ENCODE measurements at regions not wholly inside any gene's neighbourhood (a gene's known extent, or its start where the extent isn't known, plus 50 kb on each side); places are given as distances from the start of the nearest gene placed in this dataset.
"Not testable (repeated sequence)": the region's sequence is repeated elsewhere in the genome, so short reads cannot be mapped to it uniquely, and the experiment has no call there.

DNA sequence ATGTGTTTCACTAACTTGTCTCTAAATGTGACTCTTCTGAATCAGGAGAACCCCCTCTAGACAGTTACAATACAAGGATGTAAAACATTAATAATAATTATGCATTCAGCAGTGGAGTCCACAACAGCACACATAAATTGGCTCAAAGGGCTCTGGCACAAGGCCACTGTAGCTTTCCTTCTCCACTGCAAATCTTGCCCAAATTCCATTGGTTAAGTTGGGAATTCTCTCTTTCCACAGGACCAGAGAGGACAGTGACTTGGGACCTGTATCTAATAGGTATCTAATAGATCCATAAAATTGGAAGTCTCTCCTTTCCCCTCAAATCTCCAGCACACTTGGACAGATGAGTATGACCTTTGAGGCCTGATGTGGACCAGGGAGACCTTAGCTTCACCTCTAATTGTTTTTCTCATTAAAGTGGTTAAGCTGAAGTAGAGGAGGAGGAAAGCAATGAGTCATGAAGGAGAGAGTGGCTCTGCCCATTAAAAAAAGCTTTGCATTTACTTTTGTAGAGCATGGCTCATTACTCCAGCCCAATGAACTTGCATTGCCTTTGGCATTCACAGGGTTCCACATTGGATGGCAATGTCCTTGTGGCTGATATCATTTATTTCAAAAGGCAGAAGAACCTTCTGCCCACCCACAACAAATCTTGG, 72.3 kb upstream of the SH3RF1 start:
- no peaks in the 10 kb centered on the region for H3K9me3 Mint-ChIP-seq
- ATAC-seq (no peak), DNase-seq (no peak)
- no peak overlapping the region for H3K27ac Mint-ChIP-seq
- H3K27me3 Mint-ChIP-seq, result no peaks in the 10 kb centered on the region
- no peaks in the 10 kb centered on the region for H3K4me1 Mint-ChIP-seq
- H3K4me3 Mint-ChIP-seq, result no peak overlapping the region
- H3K36me3 Mint-ChIP-seq (ENCODE audit: low read depth), result no peaks in the 10 kb centered on the region

DNA sequence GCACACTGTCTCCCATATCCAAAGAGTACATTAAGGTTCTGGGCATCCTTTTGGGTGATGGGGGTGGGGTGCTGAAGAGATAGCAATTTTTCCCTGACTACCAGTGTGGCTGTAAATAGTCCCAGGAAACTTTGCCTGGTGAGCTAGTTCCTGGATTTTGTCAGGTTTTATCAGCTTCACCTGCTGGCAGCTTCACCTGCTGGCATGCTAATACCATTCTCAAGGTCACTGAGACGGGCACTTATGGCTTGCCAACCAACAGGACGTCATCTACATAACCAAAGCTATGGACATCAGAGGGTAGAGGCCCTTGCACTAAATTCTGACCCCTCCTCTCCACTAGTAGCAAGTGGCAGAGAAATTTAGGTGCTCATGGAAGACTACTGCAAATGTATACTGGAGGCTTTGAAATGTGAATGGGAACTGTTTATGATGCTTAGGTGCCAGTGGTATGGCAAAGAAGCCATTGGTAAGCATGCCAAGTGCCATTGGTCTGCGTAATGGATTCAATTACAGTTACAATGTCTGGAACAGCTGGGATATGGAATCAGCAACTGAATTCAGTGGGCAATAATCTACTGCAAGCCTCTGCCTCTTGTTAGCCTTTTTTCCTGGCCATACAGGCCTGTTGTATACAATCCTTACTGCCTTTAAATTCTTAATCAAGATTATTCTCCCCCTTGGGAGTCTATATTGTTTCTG, 71.6 kb upstream of the SH3RF1 start:
- no peak for DNase-seq
- H3K27ac Mint-ChIP-seq, result no peak overlapping the region
- H3K27me3 Mint-ChIP-seq, result no peaks in the 10 kb centered on the region
- no peaks in the 10 kb centered on the region for H3K9me3 Mint-ChIP-seq
- no peak for ATAC-seq
- H3K4me3 Mint-ChIP-seq, result no peak overlapping the region
- no peaks in the 10 kb centered on the region for H3K4me1 Mint-ChIP-seq
- no peaks in the 10 kb centered on the region for H3K36me3 Mint-ChIP-seq (ENCODE audit: low read depth)

DNA sequence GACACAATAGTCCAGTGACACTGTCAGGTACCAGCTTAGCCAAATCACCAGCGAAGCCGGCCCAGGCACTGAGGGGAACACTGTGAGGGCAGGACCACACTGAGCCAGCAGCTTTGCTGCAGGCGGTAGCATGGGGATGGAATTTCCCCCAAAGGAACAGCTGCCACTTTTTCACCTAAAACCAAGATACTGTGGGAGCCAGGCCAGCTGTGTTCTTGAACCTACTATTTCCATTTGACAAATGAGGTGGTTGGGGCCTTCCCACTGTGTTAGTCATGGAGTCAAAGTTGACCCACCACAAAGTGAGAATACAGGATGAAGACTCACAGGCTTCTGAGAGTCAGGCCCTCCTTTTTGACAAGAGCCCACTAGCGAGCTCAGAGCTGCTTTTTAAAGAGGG, 70.7 kb upstream of the SH3RF1 start:
- no peak overlapping the region for H3K27ac Mint-ChIP-seq
- no peaks in the 10 kb centered on the region for H3K9me3 Mint-ChIP-seq
- ATAC-seq (peak; percentile 22), DNase-seq (no peak)
- no peaks in the 10 kb centered on the region for H3K36me3 Mint-ChIP-seq (ENCODE audit: low read depth)
- H3K4me1 Mint-ChIP-seq, result no peaks in the 10 kb centered on the region
- H3K27me3 Mint-ChIP-seq, result no peaks in the 10 kb centered on the region
- H3K4me3 Mint-ChIP-seq, result no peak overlapping the region

DNA sequence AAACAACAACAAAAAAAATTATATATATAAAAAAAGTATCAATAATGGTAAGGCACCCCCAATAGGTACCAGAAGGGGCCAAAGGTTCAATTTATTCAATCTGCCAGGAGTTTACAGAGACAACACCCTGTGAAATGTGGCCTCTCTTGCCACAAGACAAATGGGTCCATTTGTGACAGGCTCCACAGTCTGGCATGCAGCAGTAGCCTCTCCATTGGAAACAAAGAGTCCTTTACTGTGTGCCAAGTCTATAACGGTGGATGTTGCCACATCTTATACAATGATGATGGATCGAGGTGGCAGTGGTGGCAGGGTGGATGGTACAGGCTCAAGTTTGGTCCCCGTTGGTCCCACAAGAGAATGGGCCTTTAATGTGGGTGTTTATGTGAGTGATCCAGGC, 70.1 kb upstream of the SH3RF1 start:
- H3K4me3 Mint-ChIP-seq, result no peak overlapping the region
- ATAC-seq (no peak), DNase-seq (no peak)
- H3K27ac Mint-ChIP-seq, result no peak overlapping the region
- no peaks in the 10 kb centered on the region for H3K9me3 Mint-ChIP-seq
- no peaks in the 10 kb centered on the region for H3K36me3 Mint-ChIP-seq (ENCODE audit: low read depth)
- no peaks in the 10 kb centered on the region for H3K27me3 Mint-ChIP-seq
- H3K4me1 Mint-ChIP-seq, result no peaks in the 10 kb centered on the region

DNA sequence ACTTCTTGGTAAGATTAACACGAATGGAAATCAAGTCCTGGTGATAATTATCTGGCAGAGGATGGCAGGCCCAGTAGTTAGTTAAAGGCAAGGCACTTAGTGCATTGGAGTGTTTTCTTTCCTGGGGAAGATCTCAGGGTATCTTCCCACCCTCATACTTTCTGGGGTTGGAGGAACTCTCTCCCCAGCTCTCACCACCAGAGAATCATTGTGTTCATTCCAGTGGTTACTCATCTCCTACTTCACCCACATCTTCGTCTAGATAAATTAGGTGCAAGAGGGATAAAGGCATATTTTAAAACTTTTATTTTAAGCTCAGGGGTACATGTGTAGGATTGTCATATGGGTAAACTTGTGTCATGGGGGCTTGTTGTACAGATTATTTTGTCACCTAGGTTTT, 67.5 kb upstream of the SH3RF1 start:
- Mint-ChIP-seq H3K27me3 (no peaks in the 10 kb centered on the region), H3K27ac (no peak overlapping the region), H3K4me1 (no peaks in the 10 kb centered on the region), H3K36me3 (ENCODE audit: low read depth) (no peaks in the 10 kb centered on the region), H3K4me3 (no peak overlapping the region), H3K9me3 (no peaks in the 10 kb centered on the region)
- DNase-seq, result no peak
- no peak for ATAC-seq

DNA sequence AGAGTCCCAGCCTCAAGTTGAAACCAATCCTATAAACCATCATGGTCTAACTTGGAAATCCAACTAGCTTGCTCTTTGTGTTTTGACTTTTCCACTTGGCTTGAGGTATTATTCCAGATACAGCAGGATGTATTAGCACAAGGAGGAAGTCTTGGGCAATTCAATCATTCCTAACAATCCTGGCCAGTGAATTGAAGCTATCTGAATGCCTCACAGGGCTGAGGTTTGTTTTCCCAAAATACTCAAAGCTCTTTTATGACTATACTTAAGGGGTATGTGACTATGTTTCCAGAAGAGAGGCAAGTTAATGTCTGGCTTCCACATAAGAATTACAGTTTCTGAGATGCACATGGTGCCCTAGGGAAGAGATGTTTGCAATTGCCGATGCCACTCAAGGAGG, 66.8 kb upstream of the SH3RF1 start:
- Mint-ChIP-seq H3K27ac (no peak overlapping the region), H3K4me3 (no peak overlapping the region), H3K27me3 (no peaks in the 10 kb centered on the region), H3K9me3 (no peaks in the 10 kb centered on the region), H3K36me3 (ENCODE audit: low read depth) (no peaks in the 10 kb centered on the region), H3K4me1 (no peaks in the 10 kb centered on the region)
- ATAC-seq, result no peak
- DNase-seq, result no peak

DNA sequence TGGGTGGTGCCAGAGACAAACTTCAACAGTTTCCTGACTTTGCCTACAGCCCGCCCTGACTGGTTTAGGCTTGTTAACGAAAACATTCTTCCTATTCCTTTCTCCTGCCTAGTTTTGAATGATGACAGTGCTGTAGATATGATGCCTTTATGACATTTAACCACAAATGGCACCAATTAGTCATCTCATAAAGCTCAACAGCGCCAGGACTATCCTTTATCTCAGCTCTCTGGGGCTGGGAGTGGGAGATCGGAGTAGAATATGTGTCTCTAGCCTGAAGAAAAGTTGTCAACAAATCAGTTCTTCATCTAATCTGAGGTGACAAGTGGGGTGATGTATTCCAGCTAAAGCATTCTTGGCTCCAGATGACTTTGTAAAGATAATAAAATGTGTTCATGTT, 64.6 kb upstream of the SH3RF1 start:
- H3K9me3 Mint-ChIP-seq, result no peaks in the 10 kb centered on the region
- ATAC-seq (peak; percentile 28), DNase-seq (no peak)
- H3K27ac Mint-ChIP-seq, result no peak overlapping the region
- no peaks in the 10 kb centered on the region for H3K36me3 Mint-ChIP-seq (ENCODE audit: low read depth)
- peaks cover under 1% of the 10 kb centered on the region for H3K27me3 Mint-ChIP-seq
- H3K4me3 Mint-ChIP-seq, result no peak overlapping the region
- no peaks in the 10 kb centered on the region for H3K4me1 Mint-ChIP-seq

DNA sequence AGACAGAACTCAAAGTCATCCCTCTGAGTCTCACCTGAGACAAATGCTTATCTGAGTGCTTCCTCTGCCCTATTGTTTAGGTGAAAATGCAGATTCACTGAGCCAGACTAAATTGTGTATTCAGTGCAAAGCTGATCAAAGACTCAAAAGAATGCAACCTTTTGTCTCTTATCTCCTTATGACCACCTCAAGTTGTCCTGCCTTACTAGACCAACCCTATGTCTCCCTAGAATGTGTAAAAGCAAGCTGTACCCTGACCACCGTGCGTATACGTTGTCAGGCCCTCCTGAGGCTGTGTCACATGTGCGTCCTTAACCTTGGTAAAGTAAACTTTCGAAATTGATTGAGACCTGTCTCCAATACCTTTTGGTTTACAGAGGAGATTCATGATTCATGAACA, 63.6 kb upstream of the SH3RF1 start:
- no peaks in the 10 kb centered on the region for H3K4me1 Mint-ChIP-seq
- no peaks in the 10 kb centered on the region for H3K9me3 Mint-ChIP-seq
- H3K27ac Mint-ChIP-seq, result no peak overlapping the region
- no peak for DNase-seq
- peaks cover 3% of the 10 kb centered on the region for H3K27me3 Mint-ChIP-seq
- no peak overlapping the region for H3K4me3 Mint-ChIP-seq
- H3K36me3 Mint-ChIP-seq (ENCODE audit: low read depth), result no peaks in the 10 kb centered on the region
- ATAC-seq, result no peak

DNA sequence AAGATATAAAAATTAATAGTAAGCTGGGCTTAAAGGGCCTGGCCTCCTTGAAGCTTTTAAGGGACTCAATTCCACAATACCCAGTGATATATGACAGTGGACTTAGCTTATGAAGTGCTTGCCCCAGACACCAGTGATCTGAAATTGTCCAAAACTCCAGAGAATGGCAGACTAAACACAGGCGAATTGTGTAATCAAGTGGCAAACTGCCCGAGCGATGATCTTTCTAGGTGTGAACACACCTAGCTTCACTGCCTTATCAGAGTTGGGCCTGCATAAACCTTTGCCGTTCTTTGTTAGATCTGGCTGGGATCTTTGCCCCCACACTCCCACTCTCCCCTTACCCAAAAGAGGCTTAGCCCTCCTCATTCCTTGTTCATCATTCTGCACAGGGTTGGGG, 62.5 kb upstream of the SH3RF1 start:
- DNase-seq (no peak), ATAC-seq (no peak)
- no peaks in the 10 kb centered on the region for H3K36me3 Mint-ChIP-seq (ENCODE audit: low read depth)
- H3K27ac Mint-ChIP-seq, result no peak overlapping the region
- no peak overlapping the region for H3K4me3 Mint-ChIP-seq
- H3K27me3 Mint-ChIP-seq, result peaks cover 3% of the 10 kb centered on the region
- no peaks in the 10 kb centered on the region for H3K9me3 Mint-ChIP-seq
- no peaks in the 10 kb centered on the region for H3K4me1 Mint-ChIP-seq

DNA sequence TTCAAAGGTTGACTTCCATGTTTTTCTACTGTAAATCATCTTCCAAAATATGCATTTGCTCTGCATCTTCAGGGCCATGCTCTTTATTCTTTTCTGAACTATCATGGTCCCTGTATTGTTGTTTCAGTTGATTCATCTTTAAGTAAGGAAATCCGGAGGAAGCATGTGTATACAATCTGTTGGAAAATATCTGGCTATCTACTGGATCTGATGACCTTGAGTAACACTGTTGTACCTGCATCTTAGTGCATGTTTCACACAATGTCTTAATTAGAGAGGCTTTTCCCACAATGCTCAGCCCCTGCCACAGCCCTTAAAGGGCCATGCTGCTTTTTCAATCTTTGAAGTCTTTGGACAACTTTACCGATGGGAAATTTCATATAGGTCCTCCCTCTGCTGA, 61.8 kb upstream of the SH3RF1 start:
- peaks cover 3% of the 10 kb centered on the region for H3K27me3 Mint-ChIP-seq
- H3K4me1 Mint-ChIP-seq, result no peaks in the 10 kb centered on the region

DNA sequence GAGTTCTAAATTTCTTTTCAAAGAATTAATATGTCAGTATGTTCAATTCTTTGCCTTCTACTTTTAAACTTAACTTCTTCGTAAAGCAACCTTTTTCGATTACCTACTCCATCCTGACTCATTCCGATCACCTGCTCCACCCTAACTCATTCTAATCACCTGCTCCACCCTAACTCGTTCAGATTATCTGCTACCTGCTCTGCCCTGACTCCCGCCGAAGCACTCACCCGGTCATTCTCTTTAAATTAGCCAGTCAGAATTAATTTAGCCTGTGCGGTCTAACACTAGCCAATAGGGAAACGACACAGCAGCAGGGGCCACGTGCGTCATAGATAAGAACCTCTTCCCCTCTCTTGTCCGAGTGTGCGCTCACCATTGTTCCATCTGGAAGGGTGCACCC, 60.1 kb upstream of the SH3RF1 start:
- H3K27me3 Mint-ChIP-seq, result peaks cover 3% of the 10 kb centered on the region
- no peaks in the 10 kb centered on the region for H3K9me3 Mint-ChIP-seq
- DNase-seq (no peak), ATAC-seq (no peak)
- H3K4me3 Mint-ChIP-seq, result no peak overlapping the region
- no peaks in the 10 kb centered on the region for H3K4me1 Mint-ChIP-seq
- H3K36me3 Mint-ChIP-seq (ENCODE audit: low read depth), result no peaks in the 10 kb centered on the region
- no peak overlapping the region for H3K27ac Mint-ChIP-seq

More for the DNA sequence above, 61.8 kb upstream of the SH3RF1 start:
- no peak for DNase-seq
- H3K36me3 Mint-ChIP-seq (ENCODE audit: low read depth), result no peaks in the 10 kb centered on the region
- no peak for ATAC-seq
- no peak overlapping the region for H3K4me3 Mint-ChIP-seq
- H3K9me3 Mint-ChIP-seq, result no peaks in the 10 kb centered on the region
- no peak overlapping the region for H3K27ac Mint-ChIP-seq

DNA sequence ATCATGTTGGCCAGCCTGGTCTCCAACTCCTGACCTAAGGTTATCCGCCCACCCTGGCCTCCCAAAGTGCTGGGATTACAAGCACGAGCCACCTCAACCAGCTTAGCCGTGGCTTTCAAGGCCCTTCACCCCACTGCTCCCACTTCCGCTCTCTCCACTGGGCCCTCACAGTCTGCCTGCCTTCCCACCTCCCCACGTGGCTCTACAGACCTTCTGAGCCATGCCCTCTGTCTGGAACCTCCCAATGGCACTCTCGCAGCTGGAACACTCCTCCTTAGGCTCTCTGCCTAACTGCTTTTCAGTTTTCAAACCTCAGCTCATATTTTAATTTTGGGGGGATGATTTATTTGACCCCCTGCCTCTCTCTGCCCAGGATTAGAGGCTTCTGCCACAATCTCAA, 59.3 kb upstream of the SH3RF1 start:
- no peaks in the 10 kb centered on the region for H3K4me1 Mint-ChIP-seq
- H3K27me3 Mint-ChIP-seq, result peaks cover 3% of the 10 kb centered on the region
- H3K4me3 Mint-ChIP-seq, result no peak overlapping the region
- H3K9me3 Mint-ChIP-seq, result no peaks in the 10 kb centered on the region
- no peak for DNase-seq
- H3K36me3 Mint-ChIP-seq (ENCODE audit: low read depth), result no peaks in the 10 kb centered on the region
- ATAC-seq, result no peak
- H3K27ac Mint-ChIP-seq, result no peak overlapping the region

DNA sequence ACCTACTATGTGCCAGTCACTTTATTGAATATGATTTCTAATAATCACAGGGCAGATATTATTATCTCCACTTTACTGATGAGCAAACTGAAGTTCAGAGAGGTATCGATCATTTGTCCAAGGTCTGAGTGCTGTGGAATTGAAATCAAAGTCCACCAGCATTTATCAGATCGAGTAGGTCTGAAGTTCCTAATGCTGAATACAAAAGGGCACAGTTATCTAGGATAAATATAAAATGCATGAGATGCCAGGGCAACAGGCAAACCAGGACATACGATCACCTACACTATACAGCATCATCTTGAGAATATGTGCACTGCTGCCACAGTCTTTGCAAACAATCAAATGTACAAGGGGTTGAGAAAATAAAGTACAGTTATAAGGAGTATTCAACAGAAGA, 57.2 kb upstream of the SH3RF1 start:
- peaks cover 3% of the 10 kb centered on the region for H3K27me3 Mint-ChIP-seq
- no peak overlapping the region for H3K27ac Mint-ChIP-seq
- H3K4me3 Mint-ChIP-seq, result no peak overlapping the region
- no peaks in the 10 kb centered on the region for H3K4me1 Mint-ChIP-seq
- H3K9me3 Mint-ChIP-seq, result peaks cover under 1% of the 10 kb centered on the region
- no peak for DNase-seq
- ATAC-seq, result no peak
- no peaks in the 10 kb centered on the region for H3K36me3 Mint-ChIP-seq (ENCODE audit: low read depth)

DNA sequence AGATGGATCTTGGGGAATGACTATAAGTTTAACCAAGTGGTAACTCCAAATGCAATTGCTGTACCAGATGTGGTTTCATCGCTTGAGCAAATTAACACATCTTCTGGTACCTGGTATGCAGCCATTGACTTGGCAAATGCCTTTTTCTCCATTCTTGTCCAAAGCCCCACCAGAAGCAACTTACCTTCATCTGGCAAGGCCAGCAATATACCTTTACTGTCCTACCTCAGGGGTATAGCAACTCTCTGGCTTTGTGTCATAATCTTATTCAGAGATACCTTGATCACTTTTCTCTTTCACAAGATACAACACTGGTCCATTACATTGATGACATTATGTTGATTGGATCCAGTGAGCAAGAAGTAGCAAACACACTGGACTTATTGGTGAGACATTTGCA, 53.2 kb upstream of the SH3RF1 start:
- not testable (repeated sequence) for H3K27me3 Mint-ChIP-seq; H3K4me3 Mint-ChIP-seq; H3K4me1 Mint-ChIP-seq; H3K36me3 Mint-ChIP-seq (ENCODE audit: low read depth); ATAC-seq; H3K9me3 Mint-ChIP-seq; DNase-seq; H3K27ac Mint-ChIP-seq

DNA sequence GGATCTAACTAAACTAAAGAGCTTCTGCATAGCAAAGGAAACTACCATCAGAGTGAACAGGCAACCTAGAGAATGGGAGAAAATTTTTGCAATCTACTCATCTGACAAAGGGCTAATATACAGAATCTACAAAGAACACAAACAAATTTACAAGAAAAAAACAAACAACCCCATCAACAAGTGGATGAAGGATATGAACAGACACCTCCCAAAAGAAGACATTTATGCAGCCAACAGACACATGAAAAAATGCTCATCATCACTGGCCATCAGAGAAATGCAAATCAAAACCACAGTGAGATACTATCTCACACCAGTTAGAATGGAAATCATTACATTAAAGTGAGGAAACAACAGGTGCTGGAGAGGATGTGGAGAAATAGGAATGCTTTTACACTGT, 52.1 kb upstream of the SH3RF1 start:
- not testable (repeated sequence) for H3K4me1 Mint-ChIP-seq; H3K27me3 Mint-ChIP-seq; H3K4me3 Mint-ChIP-seq; H3K27ac Mint-ChIP-seq; H3K9me3 Mint-ChIP-seq; H3K36me3 Mint-ChIP-seq (ENCODE audit: low read depth); ATAC-seq; DNase-seq
